GM12878 (cell line): ENCODE measurements at regions not wholly inside any gene's neighbourhood (a gene's known extent, or its start where the extent isn't known, plus 50 kb on each side); places are given as distances from the start of the nearest gene placed in this dataset.

Source experiments
- ATAC-seq: fragments of 200-7000 bp; cut with Tn5 transposase; 3 replicates; pipeline ENCODE4 v1.9.1; 2020; ENCODE audit warnings: mild to moderate bottlenecking, moderate library complexity
- BruUV-seq: library from RNA; stranded (reverse); fragments of 400-500 nt; replicated peaks from 2 replicates; lab custom pipeline; 2021; lab: Mats Ljungman, UMichigan
- CTCF ChIA-PET: fragments of 300-600 bp; sonication (Branson Sonifier 250); formaldehyde crosslinking; extraction: SDS; loops from one replicate; lab custom pipeline; 2021; ENCODE audit warnings: inconsistent platforms; lab: Yijun Ruan, JAX
- POLR2A ChIA-PET: fragments of 350-600 bp; formaldehyde crosslinking; extraction: SDS; loops from one replicate; lab custom pipeline; 2021; ENCODE audit warnings: inconsistent platforms; lab: Charles Lee
- RAD21 ChIA-PET: fragments of 300-600 bp; sonication (Branson Sonifier 250); formaldehyde crosslinking; loops from one replicate; lab custom pipeline; 2023; ENCODE audit warnings: antibody characterized with exemption; ENCODE audit not compliant: unreplicated experiment; lab: Charles Lee
- SMC1A ChIA-PET: fragments of 300-600 bp; sonication (Branson Sonifier 250); formaldehyde crosslinking; loops from one replicate; lab custom pipeline; 2023; ENCODE audit not compliant: unreplicated experiment, uncharacterized antibody; lab: Charles Lee
- DNase-seq: peaks from one replicate; pipeline ENCODE4 v3.0.0-alpha.2; 2011; ENCODE audit warnings: low read depth, low spot score
- FAIRE-seq: peaks from 3 replicates; lab custom pipeline; 2011; peaks lifted over from hg19 to GRCh38; lab: Jason Lieb, UNC
- H2AFZ ChIP-seq: 2 replicates; pipeline ENCODE4 v1.6.0; 2011; ENCODE audit warnings: low read depth, low read length, control low read depth; ENCODE audit not compliant: control insufficient read depth
- H3K27ac ChIP-seq: 2 replicates; pipeline ENCODE4 v1.5.1; 2011; ENCODE audit warnings: control low read depth; ENCODE audit not compliant: control insufficient read depth, insufficient read depth
- H3K27me3 ChIP-seq, 2 experiments: replicated peaks in 1 of 2; 2 replicates each; pipeline versions ENCODE4 v1.6.0 to v1.6.1; 2011; ENCODE audit warnings: low read length in 1 of 2; ENCODE audit not compliant: control insufficient read depth in 2 of 2, insufficient read depth in 2 of 2
- H3K36me3 ChIP-seq, 2 experiments: 2 replicates each; pipeline ENCODE4 v1.5.1; 2011; ENCODE audit warnings: low read length in 1 of 2; ENCODE audit not compliant: control insufficient read depth in 2 of 2, insufficient read depth in 2 of 2
- H3K4me1 ChIP-seq: 2 replicates; pipeline ENCODE4 v1.6.1; 2011; ENCODE audit warnings: mild to moderate bottlenecking, low read length, moderate library complexity, mixed read lengths; ENCODE audit not compliant: control insufficient read depth, insufficient read depth
- H3K4me2 ChIP-seq: 2 replicates; pipeline ENCODE4 v1.6.0; 2011; ENCODE audit warnings: control low read depth; ENCODE audit not compliant: control insufficient read depth, insufficient read depth
- H3K4me3 ChIP-seq: fragments of 200-600 bp; sonication (generic); 2 replicates; pipeline ENCODE4 v1.5.1; 2016
- H3K79me2 ChIP-seq: 2 replicates; pipeline ENCODE4 v1.6.0; 2011; ENCODE audit warnings: low read length; ENCODE audit not compliant: control insufficient read depth, insufficient read depth
- H3K9ac ChIP-seq: 2 replicates; pipeline ENCODE4 v1.8.0; 2011; ENCODE audit warnings: low read length, control low read depth, mixed read lengths; ENCODE audit not compliant: control insufficient read depth, insufficient read depth
- H3K9me3 ChIP-seq: replicated peaks from 3 replicates; pipeline ENCODE4 v1.5.1; 2011; ENCODE audit warnings: mild to moderate bottlenecking, low read length; ENCODE audit not compliant: control insufficient read depth, insufficient read depth
- H4K20me1 ChIP-seq: 2 replicates; pipeline ENCODE4 v1.6.0; 2011; ENCODE audit not compliant: control insufficient read depth, insufficient read depth
- BCL11A ChIP-seq: IDR thresholded peaks from 2 replicates; pipeline ENCODE4 v1.6.1; 2011; ENCODE audit warnings: low read depth, low read length
- CBX5 ChIP-seq: sonication (generic); IDR thresholded peaks from 2 replicates; pipeline ENCODE4 v1.6.1; 2016; ENCODE audit warnings: low read depth, moderate library complexity, mild to moderate bottlenecking, inconsistent platforms
- DPF2 ChIP-seq: fragments of 450-650 bp; IDR thresholded peaks from 2 replicates; pipeline ENCODE4 v1.6.1; 2017; ENCODE audit warnings: mild to moderate bottlenecking
- MLLT1 ChIP-seq: fragments of 450-650 bp; IDR thresholded peaks from 2 replicates; pipeline ENCODE4 v1.6.1; 2016; ENCODE audit warnings: mild to moderate bottlenecking
- MYC ChIP-seq: IDR thresholded peaks from 2 replicates; pipeline ENCODE4 v1.6.1; 2011; ENCODE audit warnings: mild to moderate bottlenecking, low read length, moderate library complexity, inconsistent platforms; ENCODE audit not compliant: insufficient read depth, insufficient replicate concordance, insufficient read length, severe bottlenecking
- POLR2A ChIP-seq: IDR thresholded peaks from 2 replicates; pipeline ENCODE4 v1.6.1; 2011; ENCODE audit warnings: low read depth, mild to moderate bottlenecking, low read length
- PRDM15 ChIP-seq: fragments of 450-650 bp; formaldehyde crosslinking; IDR thresholded peaks from 2 replicates; pipeline ENCODE4 v1.4.0; 2020; ENCODE audit warnings: mild to moderate bottlenecking, moderate library complexity
- TCF12 ChIP-seq: IDR thresholded peaks from 2 replicates; pipeline ENCODE4 v1.6.1; 2011; ENCODE audit warnings: low read depth, mild to moderate bottlenecking, low read length
- in situ Hi-C: fragments of 300-500 bp; cut with MboI; formaldehyde crosslinking; loops from 9 replicates; pipeline ENCODE4 v1.14.3; 2018; ENCODE audit warnings: mixed read lengths
- intact Hi-C: fragments of 100-400 bp; cut with micrococcal nuclease; formaldehyde crosslinking; loops from one replicate; pipeline ENCODE4 v1.14.2; 2022; ENCODE audit not compliant: unreplicated experiment
- TF ChIP-seq, protein P1 (sequence below): IDR thresholded peaks from 2 replicates; pipeline ENCODE4 v1.6.1; 2012; ENCODE audit warnings: low read length, inconsistent platforms
- TF ChIP-seq, protein P2 (sequence below): fragments of 450-650 bp; IDR thresholded peaks from 2 replicates; pipeline ENCODE4 v1.6.1; 2017; ENCODE audit warnings: borderline replicate concordance
- TF ChIP-seq, protein P3 (sequence below), 3 experiments: IDR thresholded peaks in 2 of 3; conservative IDR thresholded peaks in 1 of 3; 2 replicates each; pipeline ENCODE4 v1.5.1; 2011; ENCODE audit warnings: low read depth in 3 of 3, low read length in 3 of 3, mild to moderate bottlenecking in 3 of 3, control low read depth in 2 of 3, moderate library complexity in 2 of 3, inconsistent platforms in 1 of 3, mixed read lengths in 1 of 3; ENCODE audit not compliant: control insufficient read depth in 2 of 3, insufficient read depth in 1 of 3; ENCODE audit errors: extremely low read depth in 1 of 3

DNA sequence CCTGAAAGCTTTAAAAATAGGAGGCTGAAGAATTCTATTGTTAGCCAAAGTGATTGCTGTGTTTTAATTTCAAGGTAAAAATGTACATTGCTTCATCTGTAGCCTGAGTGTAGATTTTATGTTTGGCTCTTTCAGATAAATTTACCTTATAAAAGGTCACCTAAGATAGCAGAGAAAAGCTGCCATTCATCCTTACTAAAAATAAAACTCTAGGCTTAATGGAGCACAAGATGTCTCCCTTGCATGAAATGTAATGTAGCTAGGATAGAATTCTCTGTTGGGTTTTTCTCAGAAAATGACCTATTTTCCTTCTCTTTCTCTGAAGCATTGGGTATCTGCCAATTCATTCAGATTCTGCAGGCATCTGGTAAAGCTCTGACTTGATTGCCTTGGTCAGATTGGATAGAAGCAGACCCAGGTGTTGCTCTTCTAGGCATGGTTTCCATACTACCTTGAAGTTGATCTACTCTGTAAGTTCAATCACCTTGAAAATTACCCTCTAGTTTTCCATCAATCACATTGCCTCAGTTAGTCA lies 176.6 kb upstream of the GORAB start:
- H3K4me1 ChIP-seq = no peaks in the 10 kb centered on the region
- no peak for ATAC-seq
- no peak for FAIRE-seq
- ChIA-PET RAD21 (interaction anchor here (1.1 kb wide), 1 partner anchor 166 kb away, joined by 3 read pairs; no protein-coding TSS in a partner anchor), CTCF (interaction anchor here (0.6 to 1.2 kb wide), 4 partner anchors 13 to 151 kb away, joined by 3 read pairs; no protein-coding TSS in a partner anchor), POLR2A (no interaction called here), SMC1A (interaction anchor here (1.6 to 1.9 kb wide), 2 partner anchors 9 to 13 kb away, joined by 3 to 9 read pairs; no protein-coding TSS in a partner anchor)
- H3K36me3 ChIP-seq = no peaks in the 10 kb centered on the region
- intact Hi-C loops (no loop called here), in situ Hi-C loops (no loop called here)
- no peaks in the 10 kb centered on the region for H3K79me2 ChIP-seq
- no TSS peak for BruUV-seq
- no peak overlapping the region for H3K4me2 ChIP-seq
- no peak overlapping the region for H3K9ac ChIP-seq
- H2AFZ ChIP-seq = no peak overlapping the region
- no peaks in the 10 kb centered on the region for H4K20me1 ChIP-seq
- H3K27ac ChIP-seq = no peak overlapping the region
- H3K9me3 ChIP-seq = no peaks in the 10 kb centered on the region
- no peak overlapping the region for H3K4me3 ChIP-seq
- DNase-seq = no peak
- no peaks in the 10 kb centered on the region for H3K27me3 ChIP-seq
- no peak for TF ChIP-seq MLLT1
- TF ChIP-seq MYC = no peak
- no peak for TF ChIP-seq CBX5
- TF ChIP-seq, protein P1, sequence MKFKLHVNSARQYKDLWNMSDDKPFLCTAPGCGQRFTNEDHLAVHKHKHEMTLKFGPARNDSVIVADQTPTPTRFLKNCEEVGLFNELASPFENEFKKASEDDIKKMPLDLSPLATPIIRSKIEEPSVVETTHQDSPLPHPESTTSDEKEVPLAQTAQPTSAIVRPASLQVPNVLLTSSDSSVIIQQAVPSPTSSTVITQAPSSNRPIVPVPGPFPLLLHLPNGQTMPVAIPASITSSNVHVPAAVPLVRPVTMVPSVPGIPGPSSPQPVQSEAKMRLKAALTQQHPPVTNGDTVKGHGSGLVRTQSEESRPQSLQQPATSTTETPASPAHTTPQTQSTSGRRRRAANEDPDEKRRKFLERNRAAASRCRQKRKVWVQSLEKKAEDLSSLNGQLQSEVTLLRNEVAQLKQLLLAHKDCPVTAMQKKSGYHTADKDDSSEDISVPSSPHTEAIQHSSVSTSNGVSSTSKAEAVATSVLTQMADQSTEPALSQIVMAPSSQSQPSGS = no peak
- TF ChIP-seq DPF2 = no peak
- TF ChIP-seq, protein P2, sequence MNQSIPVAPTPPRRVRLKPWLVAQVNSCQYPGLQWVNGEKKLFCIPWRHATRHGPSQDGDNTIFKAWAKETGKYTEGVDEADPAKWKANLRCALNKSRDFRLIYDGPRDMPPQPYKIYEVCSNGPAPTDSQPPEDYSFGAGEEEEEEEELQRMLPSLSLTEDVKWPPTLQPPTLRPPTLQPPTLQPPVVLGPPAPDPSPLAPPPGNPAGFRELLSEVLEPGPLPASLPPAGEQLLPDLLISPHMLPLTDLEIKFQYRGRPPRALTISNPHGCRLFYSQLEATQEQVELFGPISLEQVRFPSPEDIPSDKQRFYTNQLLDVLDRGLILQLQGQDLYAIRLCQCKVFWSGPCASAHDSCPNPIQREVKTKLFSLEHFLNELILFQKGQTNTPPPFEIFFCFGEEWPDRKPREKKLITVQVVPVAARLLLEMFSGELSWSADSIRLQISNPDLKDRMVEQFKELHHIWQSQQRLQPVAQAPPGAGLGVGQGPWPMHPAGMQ = no peak
- TF ChIP-seq, protein P3, sequence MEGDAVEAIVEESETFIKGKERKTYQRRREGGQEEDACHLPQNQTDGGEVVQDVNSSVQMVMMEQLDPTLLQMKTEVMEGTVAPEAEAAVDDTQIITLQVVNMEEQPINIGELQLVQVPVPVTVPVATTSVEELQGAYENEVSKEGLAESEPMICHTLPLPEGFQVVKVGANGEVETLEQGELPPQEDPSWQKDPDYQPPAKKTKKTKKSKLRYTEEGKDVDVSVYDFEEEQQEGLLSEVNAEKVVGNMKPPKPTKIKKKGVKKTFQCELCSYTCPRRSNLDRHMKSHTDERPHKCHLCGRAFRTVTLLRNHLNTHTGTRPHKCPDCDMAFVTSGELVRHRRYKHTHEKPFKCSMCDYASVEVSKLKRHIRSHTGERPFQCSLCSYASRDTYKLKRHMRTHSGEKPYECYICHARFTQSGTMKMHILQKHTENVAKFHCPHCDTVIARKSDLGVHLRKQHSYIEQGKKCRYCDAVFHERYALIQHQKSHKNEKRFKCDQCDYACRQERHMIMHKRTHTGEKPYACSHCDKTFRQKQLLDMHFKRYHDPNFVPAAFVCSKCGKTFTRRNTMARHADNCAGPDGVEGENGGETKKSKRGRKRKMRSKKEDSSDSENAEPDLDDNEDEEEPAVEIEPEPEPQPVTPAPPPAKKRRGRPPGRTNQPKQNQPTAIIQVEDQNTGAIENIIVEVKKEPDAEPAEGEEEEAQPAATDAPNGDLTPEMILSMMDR (IDR thresholded peaks at IDR 0.05 in 2 of 3, conservative IDR thresholded peaks at IDR 0.05 in 1 of 3; ENCODE audit: control insufficient read depth in 2 of 3, extremely low read depth in 1 of 3, insufficient read depth in 1 of 3, low read depth in 3 of 3, low read length in 3 of 3) = no peak
- no peak for TF ChIP-seq BCL11A
- TF ChIP-seq POLR2A = no peak
- no peak for TF ChIP-seq PRDM15
- no peak for TF ChIP-seq TCF12
